GM23338 (cell line): ENCODE measurements at regions not wholly inside any gene's neighbourhood (a gene's known extent, or its start where the extent isn't known, plus 50 kb on each side); places are given as distances from the start of the nearest gene placed in this dataset.

Experiments used
- ATAC-seq: fragments of 200-7000 bp; cut with Tn5 transposase; 3 replicates; pipeline ENCODE4 v1.9.1; 2020
- DNase-seq: peaks from one replicate; pipeline ENCODE4 v3.0.0-alpha.2; 2015; ENCODE audit warnings: low spot score
- H2AFZ ChIP-seq: fragments of 200-600 bp; sonication (generic); 2 replicates; pipeline ENCODE4 v1.8.0; 2016; ENCODE audit warnings: antibody characterized with exemption, mild to moderate bottlenecking, moderate library complexity
- H3F3A ChIP-seq: fragments of 200-600 bp; sonication (generic); replicated peaks from 2 replicates; pipeline ENCODE4 v1.8.0; 2017; ENCODE audit warnings: antibody characterized with exemption, mixed run types, low read depth
- H3K27ac ChIP-seq: fragments of 200-600 bp; sonication (generic); 2 replicates; pipeline ENCODE4 v1.6.1; 2016; ENCODE audit warnings: low read depth
- H3K27me3 ChIP-seq: fragments of 200-600 bp; sonication (generic); 2 replicates; pipeline ENCODE4 v1.8.0; 2016; ENCODE audit warnings: mild to moderate bottlenecking, mixed run types, moderate library complexity; ENCODE audit not compliant: insufficient read depth
- H3K36me3 ChIP-seq: fragments of 200-600 bp; sonication (generic); 2 replicates; pipeline ENCODE4 v1.8.0; 2016; ENCODE audit warnings: mild to moderate bottlenecking; ENCODE audit not compliant: insufficient read depth
- H3K4me1 ChIP-seq: fragments of 200-600 bp; sonication (generic); 2 replicates; pipeline ENCODE4 v1.8.0; 2016; ENCODE audit warnings: mild to moderate bottlenecking, moderate library complexity; ENCODE audit not compliant: insufficient read depth
- H3K4me2 ChIP-seq: fragments of 200-600 bp; sonication (generic); 2 replicates; pipeline ENCODE4 v1.7.1; 2017; ENCODE audit warnings: mixed run types
- H3K4me3 ChIP-seq: fragments of 200-600 bp; sonication (generic); 2 replicates; pipeline ENCODE4 v1.6.1; 2016; ENCODE audit warnings: mixed run types
- H3K79me2 ChIP-seq: fragments of 200-600 bp; sonication (generic); replicated peaks from 2 replicates; pipeline ENCODE4 v1.8.0; 2017; ENCODE audit warnings: mild to moderate bottlenecking; ENCODE audit not compliant: insufficient read depth
- H3K9me2 ChIP-seq: fragments of 200-600 bp; sonication (generic); 2 replicates; pipeline ENCODE4 v1.8.0; 2017; ENCODE audit not compliant: insufficient read depth
- H4K20me1 ChIP-seq: fragments of 200-600 bp; sonication (generic); replicated peaks from 2 replicates; pipeline ENCODE4 v1.8.0; 2017; ENCODE audit warnings: mild to moderate bottlenecking; ENCODE audit not compliant: insufficient read depth
- H3K27ac Mint-ChIP-seq: 2 replicates; pipeline ENCODE4 v1.8.0; 2020; ENCODE audit warnings: inconsistent platforms, mild to moderate bottlenecking, moderate library complexity, mixed read lengths
- H3K27me3 Mint-ChIP-seq: 3 replicates; pipeline ENCODE4 v1.8.0; 2022; ENCODE audit warnings: low read depth, mild to moderate bottlenecking, moderate library complexity, mixed read lengths, inconsistent platforms; ENCODE audit not compliant: insufficient read depth, poor library complexity
- H3K36me3 Mint-ChIP-seq: 3 replicates; pipeline ENCODE4 v1.8.0; 2021; ENCODE audit warnings: low read depth, mild to moderate bottlenecking, inconsistent platforms, moderate library complexity, mixed read lengths
- H3K4me1 Mint-ChIP-seq: 3 replicates; pipeline ENCODE4 v1.8.0; 2020; ENCODE audit warnings: mild to moderate bottlenecking, inconsistent platforms, mixed read lengths
- H3K4me3 Mint-ChIP-seq: 3 replicates; pipeline ENCODE4 v1.8.0; 2021; ENCODE audit warnings: moderate library complexity, mild to moderate bottlenecking, inconsistent platforms, mixed read lengths
- H3K9me3 Mint-ChIP-seq: 3 replicates; pipeline ENCODE4 v1.8.0; 2020; ENCODE audit warnings: moderate library complexity, mild to moderate bottlenecking, inconsistent platforms, mixed read lengths
- CREB1 ChIP-seq: fragments of 250-450 bp; sonication (Bioruptor Pico); IDR thresholded peaks from 2 replicates; pipeline ENCODE4 v1.5.0; 2020; ENCODE audit warnings: low read depth, mild to moderate bottlenecking, moderate library complexity
- EZH2 ChIP-seq: fragments of 200-600 bp; sonication (generic); IDR thresholded peaks from one replicate; pipeline ENCODE4 v1.8.0; 2017; ENCODE audit warnings: antibody characterized with exemption, mild to moderate bottlenecking, low read depth; ENCODE audit not compliant: unreplicated experiment
- EZH2phosphoT487 ChIP-seq: fragments of 200-600 bp; sonication (generic); IDR thresholded peaks from one replicate; pipeline ENCODE4 v1.8.1; 2018; ENCODE audit warnings: antibody characterized with exemption; ENCODE audit not compliant: unreplicated experiment
- JUNB ChIP-seq: IDR thresholded peaks from one replicate; pipeline ENCODE4 v1.6.1; 2016; ENCODE audit warnings: antibody characterized with exemption; ENCODE audit not compliant: unreplicated experiment
- NANOG ChIP-seq: IDR thresholded peaks from 2 replicates; pipeline ENCODE4 v1.6.1; 2016; ENCODE audit warnings: antibody characterized with exemption, borderline replicate concordance
- POLR2AphosphoS5 ChIP-seq: IDR thresholded peaks from 2 replicates; pipeline ENCODE4 v1.6.1; 2016; ENCODE audit warnings: antibody characterized with exemption, low read depth
- STAT1 ChIP-seq: IDR thresholded peaks from one replicate; pipeline ENCODE4 v1.6.1; 2016; ENCODE audit warnings: antibody characterized with exemption; ENCODE audit not compliant: unreplicated experiment
- ZNF114 ChIP-seq: fragments of 250-450 bp; sonication (Bioruptor Pico); IDR thresholded peaks from 2 replicates; pipeline ENCODE4 v1.5.0; 2020; ENCODE audit warnings: mild to moderate bottlenecking, moderate library complexity
- ZNF331 ChIP-seq: fragments of 250-450 bp; sonication (Bioruptor Pico); IDR thresholded peaks from 2 replicates; pipeline ENCODE4 v1.5.0; 2020; ENCODE audit warnings: low read depth, mild to moderate bottlenecking, moderate library complexity
- TF ChIP-seq, protein P1 (sequence below): IDR thresholded peaks from 2 replicates; pipeline ENCODE4 v1.6.1; 2016; ENCODE audit warnings: antibody characterized with exemption
- TF ChIP-seq, protein P2 (sequence below): fragments of 250-450 bp; sonication (Bioruptor Pico); IDR thresholded peaks from 2 replicates; pipeline ENCODE4 v1.5.0; 2020; ENCODE audit warnings: mild to moderate bottlenecking, moderate library complexity
- TF ChIP-seq, protein P3 (sequence below), 2 experiments: fragments of 200-600 bp in 1 of 2; sonication (generic) in 1 of 2; conservative IDR thresholded peaks; 2 replicates each; pipeline versions ENCODE4 v1.5.1 to v1.6.1; 2016 to 2017; ENCODE audit warnings: antibody characterized with exemption in 2 of 2, low read depth in 2 of 2, mild to moderate bottlenecking in 2 of 2, moderate library complexity in 1 of 2
- TF ChIP-seq, protein P4 (sequence below): IDR thresholded peaks from one replicate; pipeline ENCODE4 v1.6.1; 2018; ENCODE audit warnings: antibody characterized with exemption; ENCODE audit not compliant: unreplicated experiment

DNA sequence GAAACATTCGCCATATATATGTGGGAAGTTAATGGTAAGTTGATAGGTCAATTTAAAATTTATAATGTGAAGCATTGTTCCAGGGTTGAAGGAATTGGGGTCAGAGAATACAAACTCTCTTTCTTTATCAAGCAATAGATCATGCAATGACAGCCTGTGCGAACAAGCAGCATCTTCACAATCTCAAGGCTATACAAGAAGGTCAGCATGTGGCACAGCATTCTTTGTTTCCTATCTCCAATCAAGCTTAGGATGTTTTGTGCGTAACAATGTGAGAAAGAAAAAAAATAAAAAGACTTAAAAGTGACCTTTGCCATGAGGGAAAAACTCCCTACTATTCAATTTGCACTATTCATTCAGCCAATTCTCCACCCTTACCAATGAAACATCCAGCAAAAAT lies 288.1 kb upstream of the NECTIN3 start:
- Histone ChIP-seq H3K4me1 (no peaks in the 10 kb centered on the region), H3K9me2 (no peaks in the 10 kb centered on the region; the same call in 1 of the 2 replicates), H3K79me2 (no peaks in the 10 kb centered on the region), H3K27ac (no peak overlapping the region), H3K36me3 (peaks cover 8% of the 10 kb centered on the region; the same call in 1 of the 2 replicates), H3K4me2 (no peak overlapping the region), H2AFZ (peak overlapping the region; percentile 26; the same call in 1 of the 2 replicates), H3K4me3 (no peak overlapping the region), H3K27me3 (no peaks in the 10 kb centered on the region), H3F3A (no peaks in the 10 kb centered on the region), H4K20me1 (no peaks in the 10 kb centered on the region)
- peaks cover 8% of the 10 kb centered on the region; the same call in 2 of the 3 replicates for H3K4me1 Mint-ChIP-seq
- ATAC-seq (peak; percentile 54), DNase-seq (no peak)
- no peak overlapping the region for H3K4me3 Mint-ChIP-seq
- H3K27ac Mint-ChIP-seq = no peak overlapping the region; the same call in 1 of the 2 replicates
- TF ChIP-seq CREB1 (CRISPR knock-in tag) (no peak), POLR2AphosphoS5 (no peak), EZH2phosphoT487 (no peak), JUNB (no peak), EZH2 (no peak), ZNF114 (CRISPR knock-in tag) (no peak), ZNF331 (no peak), NANOG (no peak), STAT1 (no peak)
- TF ChIP-seq, protein P1, sequence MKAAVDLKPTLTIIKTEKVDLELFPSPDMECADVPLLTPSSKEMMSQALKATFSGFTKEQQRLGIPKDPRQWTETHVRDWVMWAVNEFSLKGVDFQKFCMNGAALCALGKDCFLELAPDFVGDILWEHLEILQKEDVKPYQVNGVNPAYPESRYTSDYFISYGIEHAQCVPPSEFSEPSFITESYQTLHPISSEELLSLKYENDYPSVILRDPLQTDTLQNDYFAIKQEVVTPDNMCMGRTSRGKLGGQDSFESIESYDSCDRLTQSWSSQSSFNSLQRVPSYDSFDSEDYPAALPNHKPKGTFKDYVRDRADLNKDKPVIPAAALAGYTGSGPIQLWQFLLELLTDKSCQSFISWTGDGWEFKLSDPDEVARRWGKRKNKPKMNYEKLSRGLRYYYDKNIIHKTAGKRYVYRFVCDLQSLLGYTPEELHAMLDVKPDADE = no peak
- TF ChIP-seq, protein P2, sequence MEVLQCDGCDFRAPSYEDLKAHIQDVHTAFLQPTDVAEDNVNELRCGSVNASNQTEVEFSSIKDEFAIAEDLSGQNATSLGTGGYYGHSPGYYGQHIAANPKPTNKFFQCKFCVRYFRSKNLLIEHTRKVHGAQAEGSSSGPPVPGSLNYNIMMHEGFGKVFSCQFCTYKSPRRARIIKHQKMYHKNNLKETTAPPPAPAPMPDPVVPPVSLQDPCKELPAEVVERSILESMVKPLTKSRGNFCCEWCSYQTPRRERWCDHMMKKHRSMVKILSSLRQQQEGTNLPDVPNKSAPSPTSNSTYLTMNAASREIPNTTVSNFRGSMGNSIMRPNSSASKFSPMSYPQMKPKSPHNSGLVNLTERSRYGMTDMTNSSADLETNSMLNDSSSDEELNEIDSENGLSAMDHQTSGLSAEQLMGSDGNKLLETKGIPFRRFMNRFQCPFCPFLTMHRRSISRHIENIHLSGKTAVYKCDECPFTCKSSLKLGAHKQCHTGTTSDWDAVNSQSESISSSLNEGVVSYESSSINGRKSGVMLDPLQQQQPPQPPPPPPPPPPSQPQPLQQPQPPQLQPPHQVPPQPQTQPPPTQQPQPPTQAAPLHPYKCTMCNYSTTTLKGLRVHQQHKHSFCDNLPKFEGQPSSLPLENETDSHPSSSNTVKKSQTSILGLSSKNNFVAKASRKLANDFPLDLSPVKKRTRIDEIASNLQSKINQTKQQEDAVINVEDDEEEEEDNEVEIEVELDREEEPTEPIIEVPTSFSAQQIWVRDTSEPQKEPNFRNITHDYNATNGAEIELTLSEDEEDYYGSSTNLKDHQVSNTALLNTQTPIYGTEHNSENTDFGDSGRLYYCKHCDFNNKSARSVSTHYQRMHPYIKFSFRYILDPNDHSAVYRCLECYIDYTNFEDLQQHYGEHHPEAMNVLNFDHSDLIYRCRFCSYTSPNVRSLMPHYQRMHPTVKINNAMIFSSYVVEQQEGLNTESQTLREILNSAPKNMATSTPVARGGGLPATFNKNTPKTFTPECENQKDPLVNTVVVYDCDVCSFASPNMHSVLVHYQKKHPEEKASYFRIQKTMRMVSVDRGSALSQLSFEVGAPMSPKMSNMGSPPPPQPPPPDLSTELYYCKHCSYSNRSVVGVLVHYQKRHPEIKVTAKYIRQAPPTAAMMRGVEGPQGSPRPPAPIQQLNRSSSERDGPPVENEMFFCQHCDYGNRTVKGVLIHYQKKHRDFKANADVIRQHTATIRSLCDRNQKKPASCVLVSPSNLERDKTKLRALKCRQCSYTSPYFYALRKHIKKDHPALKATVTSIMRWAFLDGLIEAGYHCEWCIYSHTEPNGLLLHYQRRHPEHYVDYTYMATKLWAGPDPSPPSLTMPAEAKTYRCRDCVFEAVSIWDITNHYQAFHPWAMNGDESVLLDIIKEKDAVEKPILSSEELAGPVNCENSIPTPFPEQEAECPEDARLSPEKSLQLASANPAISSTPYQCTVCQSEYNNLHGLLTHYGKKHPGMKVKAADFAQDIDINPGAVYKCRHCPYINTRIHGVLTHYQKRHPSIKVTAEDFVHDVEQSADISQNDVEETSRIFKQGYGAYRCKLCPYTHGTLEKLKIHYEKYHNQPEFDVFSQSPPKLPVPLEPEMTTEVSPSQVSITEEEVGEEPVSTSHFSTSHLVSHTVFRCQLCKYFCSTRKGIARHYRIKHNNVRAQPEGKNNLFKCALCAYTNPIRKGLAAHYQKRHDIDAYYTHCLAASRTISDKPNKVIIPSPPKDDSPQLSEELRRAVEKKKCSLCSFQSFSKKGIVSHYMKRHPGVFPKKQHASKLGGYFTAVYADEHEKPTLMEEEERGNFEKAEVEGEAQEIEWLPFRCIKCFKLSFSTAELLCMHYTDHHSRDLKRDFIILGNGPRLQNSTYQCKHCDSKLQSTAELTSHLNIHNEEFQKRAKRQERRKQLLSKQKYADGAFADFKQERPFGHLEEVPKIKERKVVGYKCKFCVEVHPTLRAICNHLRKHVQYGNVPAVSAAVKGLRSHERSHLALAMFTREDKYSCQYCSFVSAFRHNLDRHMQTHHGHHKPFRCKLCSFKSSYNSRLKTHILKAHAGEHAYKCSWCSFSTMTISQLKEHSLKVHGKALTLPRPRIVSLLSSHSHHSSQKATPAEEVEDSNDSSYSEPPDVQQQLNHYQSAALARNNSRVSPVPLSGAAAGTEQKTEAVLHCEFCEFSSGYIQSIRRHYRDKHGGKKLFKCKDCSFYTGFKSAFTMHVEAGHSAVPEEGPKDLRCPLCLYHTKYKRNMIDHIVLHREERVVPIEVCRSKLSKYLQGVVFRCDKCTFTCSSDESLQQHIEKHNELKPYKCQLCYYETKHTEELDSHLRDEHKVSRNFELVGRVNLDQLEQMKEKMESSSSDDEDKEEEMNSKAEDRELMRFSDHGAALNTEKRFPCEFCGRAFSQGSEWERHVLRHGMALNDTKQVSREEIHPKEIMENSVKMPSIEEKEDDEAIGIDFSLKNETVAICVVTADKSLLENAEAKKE (CRISPR knock-in tag) = no peak
- TF ChIP-seq, protein P3, sequence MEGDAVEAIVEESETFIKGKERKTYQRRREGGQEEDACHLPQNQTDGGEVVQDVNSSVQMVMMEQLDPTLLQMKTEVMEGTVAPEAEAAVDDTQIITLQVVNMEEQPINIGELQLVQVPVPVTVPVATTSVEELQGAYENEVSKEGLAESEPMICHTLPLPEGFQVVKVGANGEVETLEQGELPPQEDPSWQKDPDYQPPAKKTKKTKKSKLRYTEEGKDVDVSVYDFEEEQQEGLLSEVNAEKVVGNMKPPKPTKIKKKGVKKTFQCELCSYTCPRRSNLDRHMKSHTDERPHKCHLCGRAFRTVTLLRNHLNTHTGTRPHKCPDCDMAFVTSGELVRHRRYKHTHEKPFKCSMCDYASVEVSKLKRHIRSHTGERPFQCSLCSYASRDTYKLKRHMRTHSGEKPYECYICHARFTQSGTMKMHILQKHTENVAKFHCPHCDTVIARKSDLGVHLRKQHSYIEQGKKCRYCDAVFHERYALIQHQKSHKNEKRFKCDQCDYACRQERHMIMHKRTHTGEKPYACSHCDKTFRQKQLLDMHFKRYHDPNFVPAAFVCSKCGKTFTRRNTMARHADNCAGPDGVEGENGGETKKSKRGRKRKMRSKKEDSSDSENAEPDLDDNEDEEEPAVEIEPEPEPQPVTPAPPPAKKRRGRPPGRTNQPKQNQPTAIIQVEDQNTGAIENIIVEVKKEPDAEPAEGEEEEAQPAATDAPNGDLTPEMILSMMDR (conservative IDR thresholded peaks at IDR 0.05; ENCODE audit: low read depth in 2 of 2) = no peak
- TF ChIP-seq, protein P4, sequence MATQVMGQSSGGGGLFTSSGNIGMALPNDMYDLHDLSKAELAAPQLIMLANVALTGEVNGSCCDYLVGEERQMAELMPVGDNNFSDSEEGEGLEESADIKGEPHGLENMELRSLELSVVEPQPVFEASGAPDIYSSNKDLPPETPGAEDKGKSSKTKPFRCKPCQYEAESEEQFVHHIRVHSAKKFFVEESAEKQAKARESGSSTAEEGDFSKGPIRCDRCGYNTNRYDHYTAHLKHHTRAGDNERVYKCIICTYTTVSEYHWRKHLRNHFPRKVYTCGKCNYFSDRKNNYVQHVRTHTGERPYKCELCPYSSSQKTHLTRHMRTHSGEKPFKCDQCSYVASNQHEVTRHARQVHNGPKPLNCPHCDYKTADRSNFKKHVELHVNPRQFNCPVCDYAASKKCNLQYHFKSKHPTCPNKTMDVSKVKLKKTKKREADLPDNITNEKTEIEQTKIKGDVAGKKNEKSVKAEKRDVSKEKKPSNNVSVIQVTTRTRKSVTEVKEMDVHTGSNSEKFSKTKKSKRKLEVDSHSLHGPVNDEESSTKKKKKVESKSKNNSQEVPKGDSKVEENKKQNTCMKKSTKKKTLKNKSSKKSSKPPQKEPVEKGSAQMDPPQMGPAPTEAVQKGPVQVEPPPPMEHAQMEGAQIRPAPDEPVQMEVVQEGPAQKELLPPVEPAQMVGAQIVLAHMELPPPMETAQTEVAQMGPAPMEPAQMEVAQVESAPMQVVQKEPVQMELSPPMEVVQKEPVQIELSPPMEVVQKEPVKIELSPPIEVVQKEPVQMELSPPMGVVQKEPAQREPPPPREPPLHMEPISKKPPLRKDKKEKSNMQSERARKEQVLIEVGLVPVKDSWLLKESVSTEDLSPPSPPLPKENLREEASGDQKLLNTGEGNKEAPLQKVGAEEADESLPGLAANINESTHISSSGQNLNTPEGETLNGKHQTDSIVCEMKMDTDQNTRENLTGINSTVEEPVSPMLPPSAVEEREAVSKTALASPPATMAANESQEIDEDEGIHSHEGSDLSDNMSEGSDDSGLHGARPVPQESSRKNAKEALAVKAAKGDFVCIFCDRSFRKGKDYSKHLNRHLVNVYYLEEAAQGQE = no peak
- peaks cover 1% of the 10 kb centered on the region for H3K27me3 Mint-ChIP-seq
- peaks cover 21% of the 10 kb centered on the region; the same call in 2 of the 3 replicates for H3K36me3 Mint-ChIP-seq
- peaks cover 24% of the 10 kb centered on the region; the same call in 2 of the 3 replicates for H3K9me3 Mint-ChIP-seq
